ENCODE measurements at regions not wholly inside any gene's neighbourhood (a gene's known extent, or its start where the extent isn't known, plus 50 kb on each side); places are given as distances from the start of the nearest gene placed in this dataset.
A peak's percentile ranks its signal among the peaks of the same experiment; 100 is the strongest.

GRCh38 chr18:78655921-78656320 is 323.7 kb upstream of the SALL3 start:
- no peak for DNase-seq (ENCODE audit: low spot score in 2 of 2)
- Histone ChIP-seq H3K4me1 (no peaks in the 10 kb centered on the region), H3K9me3 (no peaks in the 10 kb centered on the region), H3K36me3 (replicated peaks) (no peaks in the 10 kb centered on the region), H3K4me3 (no peak overlapping the region), H3K27me3 (ENCODE audit: low read depth) (no peaks in the 10 kb centered on the region)
- in situ Hi-C loops (cut with MboI; ENCODE audit: low sequenced_read_pairs) = no loop called here

- Histone ChIP-seq H3K9me3 (no peaks in the 10 kb centered on the region), H3K27me3 (ENCODE audit: low read depth) (no peaks in the 10 kb centered on the region), H3K4me3 (no peak overlapping the region), H3K4me1 (no peaks in the 10 kb centered on the region), H3K36me3 (replicated peaks) (no peaks in the 10 kb centered on the region)
- DNase-seq (ENCODE audit: low spot score in 2 of 2) = no peak
- in situ Hi-C loops (cut with MboI; ENCODE audit: low sequenced_read_pairs) = no loop called here
Measured at GRCh38 chr18:78656346-78656925, 323.2 kb upstream of the SALL3 start.

- Histone ChIP-seq H3K9me3 (no peaks in the 10 kb centered on the region), H3K4me3 (no peak overlapping the region), H3K36me3 (replicated peaks) (no peaks in the 10 kb centered on the region), H3K4me1 (no peaks in the 10 kb centered on the region), H3K27me3 (ENCODE audit: low read depth) (no peaks in the 10 kb centered on the region)
- DNase-seq (ENCODE audit: low spot score in 2 of 2) = no peak
- in situ Hi-C loops (cut with MboI; ENCODE audit: low sequenced_read_pairs) = no loop called here
Measured at GRCh38 chr18:78658531-78658930, 321.1 kb upstream of the SALL3 start.

- in situ Hi-C loops (cut with MboI; ENCODE audit: low sequenced_read_pairs) = no loop called here
- no peak for DNase-seq (ENCODE audit: low spot score in 2 of 2)
- no peaks in the 10 kb centered on the region for H3K36me3 ChIP-seq (replicated peaks)
- no peak overlapping the region for H3K4me3 ChIP-seq
- H3K27me3 ChIP-seq (ENCODE audit: low read depth) = no peaks in the 10 kb centered on the region
- no peaks in the 10 kb centered on the region for H3K4me1 ChIP-seq
- H3K9me3 ChIP-seq = no peaks in the 10 kb centered on the region
Measured at GRCh38 chr18:78659057-78659456, 320.6 kb upstream of the SALL3 start.

GRCh38 chr18:78659748-78660147 is 319.9 kb upstream of the SALL3 start:
- in situ Hi-C loops (cut with MboI; ENCODE audit: low sequenced_read_pairs) = loop anchor here (10.0 kb wide), 1 partner anchor 325 kb away; no protein-coding TSS in a partner anchor
- Histone ChIP-seq H3K9me3 (no peaks in the 10 kb centered on the region), H3K4me3 (no peak overlapping the region), H3K4me1 (no peaks in the 10 kb centered on the region), H3K36me3 (replicated peaks) (no peaks in the 10 kb centered on the region), H3K27me3 (ENCODE audit: low read depth) (no peaks in the 10 kb centered on the region)
- DNase-seq (ENCODE audit: low spot score in 2 of 2) = peak; percentile 21 to 75

GRCh38 chr18:78660311-78660710 is 319.3 kb upstream of the SALL3 start:
- DNase-seq (ENCODE audit: low spot score in 2 of 2) = no peak
- Histone ChIP-seq H3K4me1 (no peaks in the 10 kb centered on the region), H3K9me3 (no peaks in the 10 kb centered on the region), H3K27me3 (ENCODE audit: low read depth) (no peaks in the 10 kb centered on the region), H3K36me3 (replicated peaks) (no peaks in the 10 kb centered on the region), H3K4me3 (no peak overlapping the region)
- in situ Hi-C loops (cut with MboI; ENCODE audit: low sequenced_read_pairs) = loop anchor here (10.0 kb wide), 1 partner anchor 324 kb away; no protein-coding TSS in a partner anchor

- Histone ChIP-seq H3K9me3 (no peaks in the 10 kb centered on the region), H3K4me3 (no peak overlapping the region), H3K27me3 (ENCODE audit: low read depth) (no peaks in the 10 kb centered on the region), H3K36me3 (replicated peaks) (no peaks in the 10 kb centered on the region), H3K4me1 (no peaks in the 10 kb centered on the region)
- in situ Hi-C loops (cut with MboI; ENCODE audit: low sequenced_read_pairs) = loop anchor here (10.0 kb wide), 1 partner anchor 323 kb away; no protein-coding TSS in a partner anchor
- no peak for DNase-seq (ENCODE audit: low spot score in 2 of 2)
Measured at GRCh38 chr18:78661316-78661715, 318.3 kb upstream of the SALL3 start.

GRCh38 chr18:78662879-78663278 is 316.7 kb upstream of the SALL3 start:
- in situ Hi-C loops (cut with MboI; ENCODE audit: low sequenced_read_pairs) = loop anchor here (10.0 kb wide), 1 partner anchor 322 kb away; no protein-coding TSS in a partner anchor
- H3K27me3 ChIP-seq (ENCODE audit: low read depth) = no peaks in the 10 kb centered on the region
- no peaks in the 10 kb centered on the region for H3K36me3 ChIP-seq (replicated peaks)
- H3K4me1 ChIP-seq = no peaks in the 10 kb centered on the region
- no peaks in the 10 kb centered on the region for H3K9me3 ChIP-seq
- no peak overlapping the region for H3K4me3 ChIP-seq
- no peak for DNase-seq (ENCODE audit: low spot score in 2 of 2)

GRCh38 chr18:78664048-78664447 is 315.6 kb upstream of the SALL3 start:
- no peaks in the 10 kb centered on the region; the same call in 1 of the 2 replicates for H3K4me1 ChIP-seq
- in situ Hi-C loops (cut with MboI; ENCODE audit: low sequenced_read_pairs) = loop anchor here (10.0 kb wide), 1 partner anchor 321 kb away; no protein-coding TSS in a partner anchor

GRCh38 chr18:78664848-78665247 is 314.8 kb upstream of the SALL3 start:
- no peaks in the 10 kb centered on the region for H3K36me3 ChIP-seq (replicated peaks)
- no peaks in the 10 kb centered on the region for H3K27me3 ChIP-seq (ENCODE audit: low read depth)
- in situ Hi-C loops (cut with MboI; ENCODE audit: low sequenced_read_pairs) = loop anchor here (10.0 kb wide), 1 partner anchor 320 kb away; no protein-coding TSS in a partner anchor
- no peak overlapping the region for H3K4me3 ChIP-seq
- peaks cover 7% of the 10 kb centered on the region for H3K4me1 ChIP-seq
- H3K9me3 ChIP-seq = no peaks in the 10 kb centered on the region
- DNase-seq (ENCODE audit: low spot score in 2 of 2) = no peak

More at GRCh38 chr18:78664048-78664447, 315.6 kb upstream of the SALL3 start:
- H3K36me3 ChIP-seq (replicated peaks) = no peaks in the 10 kb centered on the region
- H3K27me3 ChIP-seq (ENCODE audit: low read depth) = no peaks in the 10 kb centered on the region
- DNase-seq (ENCODE audit: low spot score in 2 of 2) = no peak
- no peaks in the 10 kb centered on the region for H3K9me3 ChIP-seq
- H3K4me3 ChIP-seq = no peak overlapping the region

- DNase-seq (ENCODE audit: low spot score in 2 of 2) = no peak
- Histone ChIP-seq H3K36me3 (replicated peaks) (no peaks in the 10 kb centered on the region), H3K9me3 (no peaks in the 10 kb centered on the region), H3K27me3 (ENCODE audit: low read depth) (no peaks in the 10 kb centered on the region), H3K4me3 (no peak overlapping the region), H3K4me1 (peaks cover 9% of the 10 kb centered on the region)
- in situ Hi-C loops (cut with MboI; ENCODE audit: low sequenced_read_pairs) = loop anchor here (10.0 kb wide), 1 partner anchor 319 kb away; no protein-coding TSS in a partner anchor
Measured at GRCh38 chr18:78665644-78666043, 314.0 kb upstream of the SALL3 start.

GRCh38 chr18:78666666-78667335 is 312.8 kb upstream of the SALL3 start:
- H3K4me3 ChIP-seq = no peak overlapping the region
- peaks cover 9% of the 10 kb centered on the region for H3K4me1 ChIP-seq
- DNase-seq (ENCODE audit: low spot score in 2 of 2) = no peak
- in situ Hi-C loops (cut with MboI; ENCODE audit: low sequenced_read_pairs) = loop anchor here (10.0 kb wide), 1 partner anchor 318 kb away; no protein-coding TSS in a partner anchor
- H3K36me3 ChIP-seq (replicated peaks) = no peaks in the 10 kb centered on the region
- no peaks in the 10 kb centered on the region for H3K27me3 ChIP-seq (ENCODE audit: low read depth)
- no peaks in the 10 kb centered on the region for H3K9me3 ChIP-seq

GRCh38 chr18:78670778-78671391 is 308.7 kb upstream of the SALL3 start:
- H3K9me3 ChIP-seq = no peaks in the 10 kb centered on the region; the same call in 1 of the 2 replicates
- H3K4me1 ChIP-seq = peaks cover 9% of the 10 kb centered on the region
- no peaks in the 10 kb centered on the region for H3K36me3 ChIP-seq (replicated peaks)
- no peak overlapping the region for H3K4me3 ChIP-seq
- no peak for DNase-seq (ENCODE audit: low spot score in 2 of 2)
- in situ Hi-C loops (cut with MboI; ENCODE audit: low sequenced_read_pairs) = no loop called here
- H3K27me3 ChIP-seq (ENCODE audit: low read depth) = no peaks in the 10 kb centered on the region

GRCh38 chr18:78671551-78671950 is 308.1 kb upstream of the SALL3 start:
- no peaks in the 10 kb centered on the region for H3K36me3 ChIP-seq (replicated peaks)
- no peaks in the 10 kb centered on the region; the same call in 1 of the 2 replicates for H3K9me3 ChIP-seq
- in situ Hi-C loops (cut with MboI; ENCODE audit: low sequenced_read_pairs) = no loop called here
- no peak for DNase-seq (ENCODE audit: low spot score in 2 of 2)
- peaks cover 9% of the 10 kb centered on the region for H3K4me1 ChIP-seq
- H3K27me3 ChIP-seq (ENCODE audit: low read depth) = no peaks in the 10 kb centered on the region
- no peak overlapping the region for H3K4me3 ChIP-seq
